NCI-H2107 treated with DMSO at 0.1 percent for 48 hours (cell line): ENCODE measurements at regions not wholly inside any gene's neighbourhood (a gene's known extent, or its start where the extent isn't known, plus 50 kb on each side); places are given as distances from the start of the nearest gene placed in this dataset.

Experiments
- DNase-seq: peaks from one replicate; lab custom pipeline; 2025; ENCODE audit not compliant: unreplicated experiment; lab: John Stamatoyannopoulos, UW

- DNase-seq: no peak
Observed at GRCh38 chr3:111470032-111470431, 72.0 kb upstream of the CD96 start.

- DNase-seq: no peak
Observed at GRCh38 chr3:111471831-111472230, 70.2 kb upstream of the CD96 start.

GRCh38 chr3:111472556-111472955 lies 69.4 kb upstream of the CD96 start:
- DNase-seq: no peak

GRCh38 chr3:111473550-111473949 lies 68.4 kb upstream of the CD96 start:
- DNase-seq: no peak

- DNase-seq: no peak
Observed at GRCh38 chr3:111476701-111477100, 65.3 kb upstream of the CD96 start.

GRCh38 chr3:111480091-111480490 lies 61.9 kb upstream of the CD96 start:
- no peak for DNase-seq

GRCh38 chr3:111481551-111481950 lies 60.4 kb upstream of the CD96 start:
- no peak for DNase-seq

GRCh38 chr3:111482574-111482973 lies 59.4 kb upstream of the CD96 start:
- no peak for DNase-seq

GRCh38 chr3:111485086-111485485 lies 56.9 kb upstream of the CD96 start:
- no peak for DNase-seq
